ENCODE measurements at regions not wholly inside any gene's neighbourhood (a gene's known extent, or its start where the extent isn't known, plus 50 kb on each side); places are given as distances from the start of the nearest gene placed in this dataset.

DNA sequence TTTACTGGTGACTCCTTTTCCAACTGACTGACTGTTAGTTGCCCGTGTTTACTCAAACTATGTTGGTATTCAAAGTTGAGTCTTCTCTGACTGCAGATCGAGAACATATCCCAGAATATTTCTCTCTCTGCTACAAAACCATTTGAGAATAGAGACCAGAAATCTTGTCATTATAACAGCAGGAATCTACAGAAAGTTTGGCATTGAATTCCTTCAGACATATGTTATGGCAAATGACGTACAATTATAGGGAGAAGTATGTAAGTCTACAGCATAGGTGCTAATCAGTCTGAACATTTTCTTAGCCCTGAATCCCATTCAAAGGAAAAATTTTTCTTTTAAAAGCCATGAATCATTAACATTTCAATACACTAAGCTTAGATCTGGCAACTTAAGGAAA, 239.8 kb upstream of the SOX9 start:
- TF ChIP-seq, protein P1, sequence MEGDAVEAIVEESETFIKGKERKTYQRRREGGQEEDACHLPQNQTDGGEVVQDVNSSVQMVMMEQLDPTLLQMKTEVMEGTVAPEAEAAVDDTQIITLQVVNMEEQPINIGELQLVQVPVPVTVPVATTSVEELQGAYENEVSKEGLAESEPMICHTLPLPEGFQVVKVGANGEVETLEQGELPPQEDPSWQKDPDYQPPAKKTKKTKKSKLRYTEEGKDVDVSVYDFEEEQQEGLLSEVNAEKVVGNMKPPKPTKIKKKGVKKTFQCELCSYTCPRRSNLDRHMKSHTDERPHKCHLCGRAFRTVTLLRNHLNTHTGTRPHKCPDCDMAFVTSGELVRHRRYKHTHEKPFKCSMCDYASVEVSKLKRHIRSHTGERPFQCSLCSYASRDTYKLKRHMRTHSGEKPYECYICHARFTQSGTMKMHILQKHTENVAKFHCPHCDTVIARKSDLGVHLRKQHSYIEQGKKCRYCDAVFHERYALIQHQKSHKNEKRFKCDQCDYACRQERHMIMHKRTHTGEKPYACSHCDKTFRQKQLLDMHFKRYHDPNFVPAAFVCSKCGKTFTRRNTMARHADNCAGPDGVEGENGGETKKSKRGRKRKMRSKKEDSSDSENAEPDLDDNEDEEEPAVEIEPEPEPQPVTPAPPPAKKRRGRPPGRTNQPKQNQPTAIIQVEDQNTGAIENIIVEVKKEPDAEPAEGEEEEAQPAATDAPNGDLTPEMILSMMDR (IDR thresholded peaks at IDR 0.05; ENCODE audit: insufficient read depth, low read depth, low read length) = no peak
- no peak overlapping the region for H3K4me3 ChIP-seq (ENCODE audit: low read depth, low read length)
- DNase-seq (ENCODE audit: low read depth) = no peak

DNA sequence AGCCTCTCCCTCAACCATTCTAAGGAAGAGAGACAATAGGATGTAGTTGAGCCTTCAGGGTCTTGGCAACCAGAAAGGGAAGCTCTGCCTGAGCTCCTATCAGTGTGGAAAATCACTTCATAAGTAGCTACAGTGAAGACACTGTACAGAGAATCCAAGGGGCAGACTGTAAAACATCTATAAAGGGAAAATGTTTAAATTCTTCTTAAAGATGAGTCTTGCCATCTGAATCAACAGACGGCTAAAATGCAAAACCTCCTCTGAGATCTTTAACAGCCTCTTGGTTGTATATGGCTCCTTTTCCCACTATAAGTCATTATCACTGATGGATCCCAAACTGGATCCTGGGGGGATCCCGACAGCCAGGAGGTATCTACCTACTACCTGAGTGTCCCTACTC, 239.2 kb upstream of the SOX9 start:
- no peak for DNase-seq (ENCODE audit: low read depth)
- TF ChIP-seq, protein P1 (IDR thresholded peaks at IDR 0.05; ENCODE audit: insufficient read depth, low read depth, low read length) = no peak
- no peak overlapping the region for H3K4me3 ChIP-seq (ENCODE audit: low read depth, low read length)

GRCh38 chr17:71883258-71883657, 237.6 kb upstream of the SOX9 start:
- TF ChIP-seq, protein P1 (IDR thresholded peaks at IDR 0.05; ENCODE audit: insufficient read depth, low read depth, low read length) = no peak
- no peak for DNase-seq (ENCODE audit: low read depth)
- H3K4me3 ChIP-seq (ENCODE audit: low read depth, low read length) = no peak overlapping the region

- TF ChIP-seq, protein P1 (IDR thresholded peaks at IDR 0.05; ENCODE audit: insufficient read depth, low read depth, low read length) = no peak
- H3K4me3 ChIP-seq (ENCODE audit: low read depth, low read length) = no peak overlapping the region
- DNase-seq (ENCODE audit: low read depth) = no peak
Observed at GRCh38 chr17:71883845-71884244, 237.0 kb upstream of the SOX9 start.

GRCh38 chr17:71885662-71886061, 235.2 kb upstream of the SOX9 start:
- TF ChIP-seq, protein P1 (IDR thresholded peaks at IDR 0.05; ENCODE audit: insufficient read depth, low read depth, low read length) = no peak

GRCh38 chr17:71899317-71899716, 221.5 kb upstream of the SOX9 start:
- TF ChIP-seq, protein P1 (IDR thresholded peaks at IDR 0.05; ENCODE audit: insufficient read depth, low read depth, low read length) = no peak
- no peak for DNase-seq (ENCODE audit: low read depth)
- H3K4me3 ChIP-seq (ENCODE audit: low read depth, low read length) = no peak overlapping the region

More at GRCh38 chr17:71885662-71886061, 235.2 kb upstream of the SOX9 start:
- H3K4me3 ChIP-seq (ENCODE audit: low read depth, low read length) = no peak overlapping the region
- DNase-seq (ENCODE audit: low read depth) = no peak

- H3K4me3 ChIP-seq (ENCODE audit: low read depth, low read length) = no peak overlapping the region
- TF ChIP-seq, protein P1 (IDR thresholded peaks at IDR 0.05; ENCODE audit: insufficient read depth, low read depth, low read length) = no peak
- no peak for DNase-seq (ENCODE audit: low read depth)
Observed at GRCh38 chr17:71900621-71901229, 220.1 kb upstream of the SOX9 start.

Data from fibroblast of villous mesenchyme (primary cell).